C4-2B (cell line): ENCODE measurements at regions not wholly inside any gene's neighbourhood (a gene's known extent, or its start where the extent isn't known, plus 50 kb on each side); places are given as distances from the start of the nearest gene placed in this dataset.

Experiments used
- CTCF ChIP-seq: fragments of 450-650 bp; conservative IDR thresholded peaks from 2 replicates; pipeline ENCODE4 v1.5.1; 2017; ENCODE audit warnings: mild to moderate bottlenecking
- ZFX ChIP-seq: fragments of 450-650 bp; IDR thresholded peaks from 2 replicates; pipeline ENCODE4 v1.6.1; 2017

- TF ChIP-seq CTCF (no peak), ZFX (no peak)
These were observed 222.4 kb downstream of the UQCRFS1 start for GRCh38 chr19:28990522-28990921.
